ENCODE measurements at regions not wholly inside any gene's neighbourhood (a gene's known extent, or its start where the extent isn't known, plus 50 kb on each side); places are given as distances from the start of the nearest gene placed in this dataset.

- H2BK12ac ChIP-seq (ENCODE audit: low read depth, low read length) = no peak overlapping the region
- H4K8ac ChIP-seq (ENCODE audit: extremely low read depth, insufficient read depth, low read length) = no peak overlapping the region
- H3K27me3 ChIP-seq (replicated peaks in 1 of 4; ENCODE audit: control insufficient read depth in 3 of 4, extremely low read depth in 1 of 4, insufficient read depth in 3 of 4, low read length in 3 of 4) = no peaks in the 10 kb centered on the region
- no peak overlapping the region for H3K56ac ChIP-seq (replicated peaks; ENCODE audit: insufficient read length, low read depth, low read length)
- no peak overlapping the region for H2BK15ac ChIP-seq (ENCODE audit: low read length)
- H3K14ac ChIP-seq (ENCODE audit: insufficient read length) = no peak overlapping the region
- ChIA-PET POLR2A (ENCODE audit: partially characterized antibody) (no interaction called here), CTCF (ENCODE audit: partially characterized antibody) (interaction anchor here (0.6 to 0.7 kb wide), 2 partner anchors 66 to 107 kb away, joined by 3 read pairs; no protein-coding TSS in a partner anchor)
- H3K27ac ChIP-seq (ENCODE audit: low read depth, low read length) = no peak overlapping the region
- DNase-seq (ENCODE audit: low read depth in 1 of 2, low spot score in 2 of 2) (no peak), FAIRE-seq (no peak)
- no peak overlapping the region for H3K4ac ChIP-seq (replicated peaks; ENCODE audit: insufficient read length, low read depth, low read length)
- no peaks in the 10 kb centered on the region for H4K20me1 ChIP-seq (replicated peaks in 1 of 2; ENCODE audit: control insufficient read depth in 1 of 2, insufficient read depth in 2 of 2, low read length in 2 of 2)
- 90% methylated on average over 1 of the region's 2 CpGs; no CpG with 5 or more reads in 1 of the 2 experiments for WGBS, 2 experiments (ENCODE audit: extremely low coverage in 1 of 2, insufficient coverage in 1 of 2, insufficient read length in 1 of 2, insufficient replicate concordance in 2 of 2, low coverage in 1 of 2, low lambda C conversion rate in 2 of 2, missing lambda C conversion rate in 1 of 2)
- H3K79me2 ChIP-seq (ENCODE audit: control insufficient read depth in 1 of 2, insufficient read depth in 2 of 2, low read length in 2 of 2) = no peaks in the 10 kb centered on the region
- H4K5ac ChIP-seq (ENCODE audit: insufficient read length, low read depth, low read length) = no peak overlapping the region
- H3K4me3 ChIP-seq (ENCODE audit: extremely low read depth in 1 of 4, insufficient read depth in 2 of 4, low read depth in 3 of 4, low read length in 4 of 4) = no peak overlapping the region
- H3K9ac ChIP-seq (replicated peaks in 1 of 4; ENCODE audit: extremely low read depth in 1 of 4, low read depth in 3 of 4, low read length in 3 of 4) = no peak overlapping the region
- H2BK5ac ChIP-seq (ENCODE audit: low read depth, low read length) = no peak overlapping the region
- no peak overlapping the region for H3K23ac ChIP-seq (ENCODE audit: insufficient read length)
- TF ChIP-seq NRF1 (IDR thresholded peaks at IDR 0.05; ENCODE audit: low read depth, low read length) = no peak
- no peak for TF ChIP-seq TCF12 (IDR thresholded peaks at IDR 0.05; ENCODE audit: low read depth, low read length)
- H3K4me2 ChIP-seq (ENCODE audit: insufficient read depth in 1 of 2, low read depth in 2 of 2, low read length in 2 of 2) = no peak overlapping the region
- H2BK120ac ChIP-seq (replicated peaks; ENCODE audit: low read depth, low read length) = no peak overlapping the region
- no peaks in the 10 kb centered on the region for H3K23me2 ChIP-seq (ENCODE audit: low read depth, low read length)
- no peak overlapping the region for H3K18ac ChIP-seq (ENCODE audit: extremely low read depth, low read length)
- no peak overlapping the region for H2AK5ac ChIP-seq (ENCODE audit: low read depth, low read length)
- no peaks in the 10 kb centered on the region for H3K36me3 ChIP-seq (ENCODE audit: control insufficient read depth in 2 of 4, insufficient read depth in 4 of 4, low read length in 3 of 4)
- H2BK20ac ChIP-seq (ENCODE audit: low read length) = no peak overlapping the region
- H2AFZ ChIP-seq (ENCODE audit: low read length) = no peak overlapping the region
- no peaks in the 10 kb centered on the region for H3K4me1 ChIP-seq (replicated peaks in 1 of 4; ENCODE audit: control insufficient read depth in 3 of 4, insufficient read depth in 4 of 4, low read length in 3 of 4)
- no peak overlapping the region for H4K91ac ChIP-seq (replicated peaks; ENCODE audit: insufficient read length, low read length)
- no peaks in the 10 kb centered on the region for H3K79me1 ChIP-seq (ENCODE audit: low read depth, low read length)
- H3K9me3 ChIP-seq (ENCODE audit: insufficient read depth in 2 of 2, low read depth in 1 of 2, low read length in 1 of 2) = peaks cover 0 to 3% of the 10 kb centered on the region in 2 experiments; a peak in 1 of 4 replicates
Observed at GRCh38 chr5:5637173-5637572, 214.7 kb downstream of the ICE1 start.

Data from H1 (cell line).